H1 (cell line): ENCODE measurements at regions not wholly inside any gene's neighbourhood (a gene's known extent, or its start where the extent isn't known, plus 50 kb on each side); places are given as distances from the start of the nearest gene placed in this dataset.

ENCODE experiments used
- CTCF ChIA-PET: fragments of 300-600 bp; sonication (Branson Sonifier 250); formaldehyde crosslinking; loops from one replicate; lab custom pipeline; 2021; ENCODE audit not compliant: partially characterized antibody; lab: Charles Lee
- POLR2A ChIA-PET: fragments of 300-600 bp; sonication (Branson Sonifier 250); formaldehyde crosslinking; loops from one replicate; lab custom pipeline; 2021; ENCODE audit warnings: inconsistent platforms; ENCODE audit not compliant: partially characterized antibody; lab: Charles Lee
- DNase-seq, 2 experiments: peaks; one replicate each; pipeline versions ENCODE4 v3.0.0 to v3.0.0-alpha.2; 2010 to 2022; ENCODE audit warnings: low spot score in 2 of 2, low read depth in 1 of 2, mixed read lengths in 1 of 2
- FAIRE-seq: peaks from 2 replicates; lab custom pipeline; 2011; peaks lifted over from hg19 to GRCh38; lab: Jason Lieb, UNC
- H2AFZ ChIP-seq: 2 replicates; pipeline ENCODE4 v1.8.1; 2012; ENCODE audit warnings: low read length, inconsistent platforms
- H2AK5ac ChIP-seq: 2 replicates; pipeline ENCODE4 v1.6.1; 2013; ENCODE audit warnings: low read depth, low read length
- H2BK120ac ChIP-seq: replicated peaks from 2 replicates; pipeline ENCODE3; 2013; ENCODE audit warnings: low read depth, low read length, inconsistent platforms
- H2BK12ac ChIP-seq: 2 replicates; pipeline ENCODE4 v1.6.1; 2013; ENCODE audit warnings: low read depth, low read length
- H2BK15ac ChIP-seq: 2 replicates; pipeline ENCODE4 v1.6.1; 2013; ENCODE audit warnings: low read length
- H2BK20ac ChIP-seq: 2 replicates; pipeline ENCODE4 v1.6.1; 2013; ENCODE audit warnings: low read length
- H2BK5ac ChIP-seq: 2 replicates; pipeline ENCODE4 v1.6.1; 2013; ENCODE audit warnings: low read depth, low read length
- H3K14ac ChIP-seq: 2 replicates; pipeline ENCODE4 v1.6.1; 2013; ENCODE audit warnings: inconsistent platforms; ENCODE audit not compliant: insufficient read length
- H3K18ac ChIP-seq: 2 replicates; pipeline ENCODE4 v1.6.1; 2013; ENCODE audit warnings: low read length; ENCODE audit errors: extremely low read depth
- H3K23ac ChIP-seq: 2 replicates; pipeline ENCODE4 v1.6.1; 2013; ENCODE audit warnings: inconsistent platforms; ENCODE audit not compliant: insufficient read length
- H3K23me2 ChIP-seq: 2 replicates; pipeline ENCODE4 v1.6.1; 2013; ENCODE audit warnings: low read depth, low read length
- H3K27ac ChIP-seq: 2 replicates; pipeline ENCODE4 v1.6.1; 2011; ENCODE audit warnings: low read depth, low read length, inconsistent platforms
- H3K27me3 ChIP-seq, 4 experiments: replicated peaks in 1 of 4; 1 replicate in 1 of 4; 2 replicates in 3 of 4; pipeline versions ENCODE4 v1.6.1 to v1.8.1; 2011 to 2013; ENCODE audit warnings: low read length in 3 of 4, mild to moderate bottlenecking in 3 of 4, inconsistent platforms in 2 of 4, mixed read lengths in 2 of 4, moderate library complexity in 1 of 4; ENCODE audit not compliant: control insufficient read depth in 3 of 4, insufficient read depth in 3 of 4; ENCODE audit errors: extremely low read depth in 1 of 4
- H3K36me3 ChIP-seq, 4 experiments: 2 replicates each; pipeline versions ENCODE4 v1.6.1 to v1.8.1; 2011 to 2013; ENCODE audit warnings: mild to moderate bottlenecking in 4 of 4, low read length in 3 of 4, moderate library complexity in 2 of 4, control low read depth in 1 of 4, inconsistent platforms in 1 of 4; ENCODE audit not compliant: insufficient read depth in 4 of 4, control insufficient read depth in 2 of 4
- H3K4ac ChIP-seq: replicated peaks from 2 replicates; pipeline ENCODE3; 2013; ENCODE audit warnings: low read length, low read depth, mixed read lengths, inconsistent platforms; ENCODE audit not compliant: insufficient read length
- H3K4me1 ChIP-seq, 4 experiments: replicated peaks in 1 of 4; 1 replicate in 1 of 4; 2 replicates in 3 of 4; pipeline versions ENCODE4 v1.6.1 to v1.8.1; 2011 to 2013; ENCODE audit warnings: low read length in 3 of 4, inconsistent platforms in 2 of 4, mixed read lengths in 1 of 4; ENCODE audit not compliant: insufficient read depth in 4 of 4, control insufficient read depth in 3 of 4
- H3K4me2 ChIP-seq, 2 experiments: 2 replicates each; pipeline versions ENCODE4 v1.6.1 to v1.8.1; 2011 to 2013; ENCODE audit warnings: low read depth in 2 of 2, low read length in 2 of 2, control low read depth in 1 of 2, inconsistent platforms in 1 of 2, mild to moderate bottlenecking in 1 of 2; ENCODE audit not compliant: insufficient read depth in 1 of 2
- H3K4me3 ChIP-seq, 4 experiments: fragments of 200-600, 300-600 bp in 1 of 4; sonication (generic), shearing (Covaris generic), sonication (Bioruptor Twin) in 1 of 4; 2 replicates each; pipeline versions ENCODE4 v1.5.1 to v1.8.1; 2011 to 2016; ENCODE audit warnings: low read length in 4 of 4, low read depth in 3 of 4, control low read depth in 2 of 4, inconsistent platforms in 2 of 4, mild to moderate bottlenecking in 2 of 4, mixed read lengths in 1 of 4, moderate library complexity in 1 of 4; ENCODE audit not compliant: insufficient read depth in 2 of 4; ENCODE audit errors: extremely low read depth in 1 of 4
- H3K56ac ChIP-seq: replicated peaks from 2 replicates; pipeline ENCODE3; 2013; ENCODE audit warnings: low read depth, mild to moderate bottlenecking, mixed read lengths, low read length, inconsistent platforms; ENCODE audit not compliant: insufficient read length
- H3K79me1 ChIP-seq: 2 replicates; pipeline ENCODE4 v1.6.1; 2013; ENCODE audit warnings: low read depth, low read length, control low read depth
- H3K79me2 ChIP-seq, 2 experiments: 2 replicates each; pipeline versions ENCODE4 v1.6.1 to v1.8.1; 2012 to 2013; ENCODE audit warnings: low read length in 2 of 2, mild to moderate bottlenecking in 2 of 2, inconsistent platforms in 1 of 2; ENCODE audit not compliant: insufficient read depth in 2 of 2, control insufficient read depth in 1 of 2
- H3K9ac ChIP-seq, 4 experiments: replicated peaks in 1 of 4; 1 replicate in 1 of 4; 2 replicates in 3 of 4; pipeline versions ENCODE4 v1.6.1 to v1.8.1; 2011 to 2013; ENCODE audit warnings: low read depth in 3 of 4, low read length in 3 of 4, control low read depth in 2 of 4, mild to moderate bottlenecking in 2 of 4, moderate library complexity in 2 of 4, inconsistent platforms in 1 of 4; ENCODE audit errors: extremely low read depth in 1 of 4
- H3K9me3 ChIP-seq, 2 experiments: 2 replicates each; pipeline versions ENCODE4 v1.6.1 to v1.8.1; 2012 to 2013; ENCODE audit warnings: mild to moderate bottlenecking in 2 of 2, moderate library complexity in 2 of 2, control low read depth in 1 of 2, inconsistent platforms in 1 of 2, low read depth in 1 of 2, low read length in 1 of 2, mixed read lengths in 1 of 2; ENCODE audit not compliant: insufficient read depth in 2 of 2
- H4K20me1 ChIP-seq, 2 experiments: replicated peaks in 1 of 2; 2 replicates each; pipeline versions ENCODE3 to v1.8.1; 2011 to 2013; ENCODE audit warnings: inconsistent platforms in 2 of 2, low read length in 2 of 2, mild to moderate bottlenecking in 1 of 2; ENCODE audit not compliant: insufficient read depth in 2 of 2, control insufficient read depth in 1 of 2
- H4K5ac ChIP-seq: 2 replicates; pipeline ENCODE4 v1.6.1; 2013; ENCODE audit warnings: low read length, low read depth, mixed read lengths, inconsistent platforms; ENCODE audit not compliant: insufficient read length
- H4K8ac ChIP-seq: 2 replicates; pipeline ENCODE4 v1.8.0; 2013; ENCODE audit warnings: mild to moderate bottlenecking, moderate library complexity, low read length, inconsistent platforms; ENCODE audit not compliant: insufficient read depth; ENCODE audit errors: extremely low read depth
- H4K91ac ChIP-seq: replicated peaks from 2 replicates; pipeline ENCODE3; 2013; ENCODE audit warnings: low read length, mixed read lengths, inconsistent platforms; ENCODE audit not compliant: insufficient read length
- EZH2 ChIP-seq: fragments of 200-600 bp; sonication (generic); IDR thresholded peaks from 2 replicates; pipeline ENCODE4 v1.7.1; 2012; ENCODE audit warnings: low read depth, mild to moderate bottlenecking, moderate library complexity, low read length, inconsistent platforms; ENCODE audit not compliant: severe bottlenecking
- GABPA ChIP-seq: IDR thresholded peaks from 2 replicates; pipeline ENCODE4 v1.6.1; 2011; ENCODE audit warnings: mild to moderate bottlenecking, low read length, moderate library complexity, borderline replicate concordance; ENCODE audit not compliant: insufficient read depth
- HDAC6 ChIP-seq: IDR thresholded peaks from one replicate; pipeline ENCODE4 v1.7.1; 2012; ENCODE audit warnings: low read depth, mild to moderate bottlenecking, inconsistent platforms, low read length, moderate library complexity
- MAFK ChIP-seq: IDR thresholded peaks from 2 replicates; pipeline ENCODE4 v1.6.1; 2012; ENCODE audit warnings: low read depth, mild to moderate bottlenecking, improper control_type of control experiment, low read length
- RAD21 ChIP-seq, 2 experiments: IDR thresholded peaks in 1 of 2; conservative IDR thresholded peaks in 1 of 2; 2 replicates each; pipeline ENCODE4 v1.6.1; 2011; ENCODE audit warnings: low read depth in 2 of 2, low read length in 2 of 2, improper control_type of control experiment in 1 of 2, inconsistent platforms in 1 of 2, mild to moderate bottlenecking in 1 of 2, moderate library complexity in 1 of 2

DNA sequence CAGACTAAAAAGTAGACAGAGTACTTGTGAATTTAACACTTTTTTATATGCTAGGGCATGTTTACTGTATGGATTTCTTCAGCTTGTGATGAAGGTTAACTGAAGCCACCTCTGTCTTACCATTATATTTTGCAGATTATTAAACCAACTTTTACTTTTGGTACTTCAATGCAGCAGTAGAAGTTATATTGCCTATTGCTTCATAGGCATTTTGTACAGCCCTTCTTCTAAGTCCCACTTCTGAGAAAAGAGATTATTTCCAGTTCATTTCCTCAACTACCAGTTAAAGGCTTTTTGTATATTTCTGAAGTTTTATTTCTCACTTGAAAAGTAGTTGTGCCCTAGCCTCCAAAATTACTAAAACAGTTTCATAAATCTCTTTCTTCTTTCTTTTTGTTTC, 151.7 kb upstream of the FOXN2 start:
- Histone ChIP-seq H2BK120ac (no peak overlapping the region), H3K18ac (no peak overlapping the region), H3K9ac (no peak overlapping the region), H4K8ac (no peak overlapping the region), H3K23ac (no peak overlapping the region), H3K4ac (no peak overlapping the region), H2BK5ac (no peak overlapping the region), H3K56ac (no peak overlapping the region), H2AFZ (no peak overlapping the region), H3K4me3 (no peak overlapping the region), H4K5ac (no peak overlapping the region), H3K27me3 (no peaks in the 10 kb centered on the region), H3K79me1 (no peaks in the 10 kb centered on the region), H3K36me3 (no peaks in the 10 kb centered on the region), H3K27ac (no peak overlapping the region), H4K91ac (no peak overlapping the region), H2BK15ac (no peak overlapping the region), H2AK5ac (no peak overlapping the region), H3K79me2 (no peaks in the 10 kb centered on the region), H3K14ac (no peak overlapping the region), H2BK20ac (no peak overlapping the region), H3K4me1 (no peaks in the 10 kb centered on the region), H4K20me1 (no peaks in the 10 kb centered on the region), H2BK12ac (no peak overlapping the region), H3K4me2 (no peak overlapping the region)
- CTCF ChIA-PET = no interaction called here
- DNase-seq = no peak
- POLR2A ChIA-PET = no interaction called here
- TF ChIP-seq EZH2 = no peak
- TF ChIP-seq MAFK = no peak
- TF ChIP-seq RAD21 (IDR thresholded peaks at IDR 0.05 in 1 of 2, conservative IDR thresholded peaks at IDR 0.05 in 1 of 2; ENCODE audit: low read depth in 2 of 2, low read length in 2 of 2) = no peak
- TF ChIP-seq HDAC6 = no peak
- no peak for TF ChIP-seq GABPA
- TF ChIP-seq, all 59 proteins: peak for 0
- Histone ChIP-seq H3K9me3 (peaks cover 3 to 4% of the 10 kb centered on the region in 2 experiments; a peak in 2 of 4 replicates), H3K23me2 (no peaks in the 10 kb centered on the region)
- no peak for FAIRE-seq
